Caco-2 (cell line): ENCODE measurements at regions not wholly inside any gene's neighbourhood (a gene's known extent, or its start where the extent isn't known, plus 50 kb on each side); places are given as distances from the start of the nearest gene placed in this dataset.

ENCODE experiments used
- BruUV-seq: library from RNA; stranded (reverse); fragments of 400-500 nt; replicated peaks from 2 replicates; lab custom pipeline; 2021; lab: Mats Ljungman, UMichigan
- CTCF ChIA-PET: fragments of 300-600 bp; sonication (Branson Sonifier 250); formaldehyde crosslinking; loops from one replicate; lab custom pipeline; 2022; ENCODE audit warnings: antibody characterized with exemption; lab: Charles Lee
- POLR2A ChIA-PET: fragments of 300-600 bp; sonication (Branson Sonifier 250); formaldehyde crosslinking; loops from one replicate; lab custom pipeline; 2022; ENCODE audit warnings: antibody characterized with exemption; lab: Charles Lee
- DNase-seq, 2 experiments: peaks; one replicate each; pipeline versions ENCODE4 v3.0.0 to v3.0.0-alpha.2; 2020 to 2022
- H3K27me3 ChIP-seq: replicated peaks from 2 replicates; pipeline ENCODE4 v1.6.0; 2011; ENCODE audit warnings: low read length; ENCODE audit not compliant: control insufficient read depth, insufficient read depth
- H3K36me3 ChIP-seq: 2 replicates; pipeline ENCODE4 v1.5.1; 2011; ENCODE audit warnings: low read length; ENCODE audit not compliant: control insufficient read depth, insufficient read depth
- H3K4me1 ChIP-seq: fragments of 250-450 bp; sonication (Bioruptor Pico); 2 replicates; pipeline ENCODE4 v1.5.1; 2020; ENCODE audit warnings: mild to moderate bottlenecking
- H3K4me3 ChIP-seq: 2 replicates; pipeline ENCODE4 v1.5.1; 2011; ENCODE audit warnings: low read depth, mild to moderate bottlenecking, control low read depth, low read length
- H3K9me3 ChIP-seq: fragments of 250-450 bp; sonication (Bioruptor Pico); 2 replicates; pipeline ENCODE4 v1.5.1; 2020; ENCODE audit warnings: mild to moderate bottlenecking, moderate library complexity
- H3K27ac Mint-ChIP-seq: one replicate; pipeline ENCODE4 v1.8.0; 2022; ENCODE audit warnings: mixed read lengths; ENCODE audit not compliant: unreplicated experiment
- H3K27me3 Mint-ChIP-seq: one replicate; pipeline ENCODE4 v1.8.0; 2022; ENCODE audit warnings: mixed read lengths; ENCODE audit not compliant: insufficient read depth, unreplicated experiment
- H3K36me3 Mint-ChIP-seq: one replicate; pipeline ENCODE4 v1.8.0; 2022; ENCODE audit warnings: mild to moderate bottlenecking, mixed read lengths; ENCODE audit not compliant: insufficient read depth, unreplicated experiment
- H3K4me1 Mint-ChIP-seq: one replicate; pipeline ENCODE4 v1.8.0; 2022; ENCODE audit warnings: low read depth, mixed read lengths; ENCODE audit not compliant: unreplicated experiment
- H3K4me3 Mint-ChIP-seq: one replicate; pipeline ENCODE4 v1.8.0; 2022; ENCODE audit warnings: mild to moderate bottlenecking, moderate library complexity, mixed read lengths; ENCODE audit not compliant: unreplicated experiment
- H3K9me3 Mint-ChIP-seq: one replicate; pipeline ENCODE4 v1.8.0; 2022; ENCODE audit warnings: mixed read lengths; ENCODE audit not compliant: unreplicated experiment
- CTCF ChIP-seq, 2 experiments: fragments of 200-600 bp in 1 of 2; IDR thresholded peaks; 1 replicate in 1 of 2; 2 replicates in 1 of 2; pipeline versions ENCODE4 v1.5.1 to v1.8.0; 2011 to 2022; ENCODE audit warnings: antibody characterized with exemption in 1 of 2, control low read depth in 1 of 2, inconsistent platforms in 1 of 2, low read depth in 1 of 2, low read length in 1 of 2, mild to moderate bottlenecking in 1 of 2, moderate library complexity in 1 of 2; ENCODE audit not compliant: insufficient read depth in 1 of 2, severe bottlenecking in 1 of 2, unreplicated experiment in 1 of 2
- intact Hi-C: fragments of 100-400 bp; cut with micrococcal nuclease; formaldehyde crosslinking; loops from one replicate; pipeline ENCODE4 v1.10.0; 2022; ENCODE audit not compliant: unreplicated experiment

GRCh38 chr20:17786221-17786718 lies 86.5 kb downstream of the BANF2 start:
- no peak overlapping the region for H3K4me3 ChIP-seq
- H3K4me3 Mint-ChIP-seq = no peak overlapping the region
- intact Hi-C loops = no loop called here
- H3K27me3 ChIP-seq = no peaks in the 10 kb centered on the region
- ChIA-PET POLR2A (no interaction called here), CTCF (no interaction called here)
- H3K4me1 ChIP-seq = 0 out of 2 replicates have a peak, but pooled peaks cover 6% of the 10 kb centered on the region
- H3K9me3 ChIP-seq = no peaks in the 10 kb centered on the region
- no peaks in the 10 kb centered on the region for H3K9me3 Mint-ChIP-seq
- no peak for TF ChIP-seq CTCF (IDR thresholded peaks at IDR 0.05; ENCODE audit: insufficient read depth in 1 of 2, low read depth in 1 of 2, low read length in 1 of 2, severe bottlenecking in 1 of 2, unreplicated experiment in 1 of 2)
- no peak for DNase-seq
- H3K36me3 Mint-ChIP-seq = peaks cover 5% of the 10 kb centered on the region
- no peaks in the 10 kb centered on the region for H3K4me1 Mint-ChIP-seq
- H3K36me3 ChIP-seq = no peaks in the 10 kb centered on the region
- no peak overlapping the region for H3K27ac Mint-ChIP-seq
- no peaks in the 10 kb centered on the region for H3K27me3 Mint-ChIP-seq
- BruUV-seq = no TSS peak
